ENCODE measurements at regions not wholly inside any gene's neighbourhood (a gene's known extent, or its start where the extent isn't known, plus 50 kb on each side); places are given as distances from the start of the nearest gene placed in this dataset.

- TF ChIP-seq CTCF (IDR thresholded peaks at IDR 0.05; ENCODE audit: extremely low read depth, low read depth, low read length) = no peak
- Histone ChIP-seq H3K4me3 (ENCODE audit: insufficient read depth, low read length) (no peak overlapping the region), H3K36me3 (ENCODE audit: insufficient read depth, low read length) (no peaks in the 10 kb centered on the region), H3K79me2 (ENCODE audit: insufficient read depth, low read length) (no peaks in the 10 kb centered on the region), H3K27ac (ENCODE audit: low read depth, low read length) (no peak overlapping the region), H3K4me2 (ENCODE audit: insufficient read depth, low read length) (no peak overlapping the region), H3K9me3 (ENCODE audit: low read depth, low read length) (no peaks in the 10 kb centered on the region), H3K27me3 (ENCODE audit: insufficient read depth, low read length) (no peaks in the 10 kb centered on the region), H2AFZ (ENCODE audit: low read length) (no peak overlapping the region), H4K20me1 (ENCODE audit: insufficient read depth, low read length) (no peaks in the 10 kb centered on the region), H3K4me1 (ENCODE audit: insufficient read depth, low read length) (no peaks in the 10 kb centered on the region)
- peak; percentile 60 for DNase-seq (ENCODE audit: insufficient read length, low spot score, missing footprints)
Measured at GRCh38 chr4:173713026-173713425, 183.0 kb upstream of the HAND2 start.

- no peak for TF ChIP-seq CTCF (IDR thresholded peaks at IDR 0.05; ENCODE audit: extremely low read depth, low read depth, low read length)
- no peak overlapping the region for H2AFZ ChIP-seq (ENCODE audit: low read length)
Measured at GRCh38 chr4:173707658-173708419, 177.8 kb upstream of the HAND2 start.

GRCh38 chr4:173704201-173704600, 174.2 kb upstream of the HAND2 start:
- H3K27me3 ChIP-seq (ENCODE audit: insufficient read depth, low read length) = no peaks in the 10 kb centered on the region
- H3K4me2 ChIP-seq (ENCODE audit: insufficient read depth, low read length) = no peak overlapping the region
- no peak for TF ChIP-seq CTCF (IDR thresholded peaks at IDR 0.05; ENCODE audit: extremely low read depth, low read depth, low read length)
- H4K20me1 ChIP-seq (ENCODE audit: insufficient read depth, low read length) = no peaks in the 10 kb centered on the region
- no peak overlapping the region for H2AFZ ChIP-seq (ENCODE audit: low read length)
- no peaks in the 10 kb centered on the region for H3K9me3 ChIP-seq (ENCODE audit: low read depth, low read length)
- no peak overlapping the region for H3K4me3 ChIP-seq (ENCODE audit: insufficient read depth, low read length)
- H3K79me2 ChIP-seq (ENCODE audit: insufficient read depth, low read length) = no peaks in the 10 kb centered on the region
- H3K4me1 ChIP-seq (ENCODE audit: insufficient read depth, low read length) = no peaks in the 10 kb centered on the region
- DNase-seq (ENCODE audit: insufficient read length, low spot score, missing footprints) = no peak
- no peak overlapping the region for H3K27ac ChIP-seq (ENCODE audit: low read depth, low read length)
- no peaks in the 10 kb centered on the region for H3K36me3 ChIP-seq (ENCODE audit: insufficient read depth, low read length)

More at GRCh38 chr4:173707658-173708419, 177.8 kb upstream of the HAND2 start:
- Histone ChIP-seq H3K4me1 (ENCODE audit: insufficient read depth, low read length) (no peaks in the 10 kb centered on the region), H3K4me3 (ENCODE audit: insufficient read depth, low read length) (no peak overlapping the region), H3K36me3 (ENCODE audit: insufficient read depth, low read length) (no peaks in the 10 kb centered on the region), H3K9me3 (ENCODE audit: low read depth, low read length) (no peaks in the 10 kb centered on the region), H3K79me2 (ENCODE audit: insufficient read depth, low read length) (no peaks in the 10 kb centered on the region), H3K27me3 (ENCODE audit: insufficient read depth, low read length) (no peaks in the 10 kb centered on the region), H3K4me2 (ENCODE audit: insufficient read depth, low read length) (no peak overlapping the region), H4K20me1 (ENCODE audit: insufficient read depth, low read length) (no peaks in the 10 kb centered on the region), H3K27ac (ENCODE audit: low read depth, low read length) (no peak overlapping the region)
- peak; percentile 21 for DNase-seq (ENCODE audit: insufficient read length, low spot score, missing footprints)

GRCh38 chr4:173703021-173703420, 173.0 kb upstream of the HAND2 start:
- H2AFZ ChIP-seq (ENCODE audit: low read length) = no peak overlapping the region
- no peak overlapping the region for H3K4me2 ChIP-seq (ENCODE audit: insufficient read depth, low read length)
- H3K4me3 ChIP-seq (ENCODE audit: insufficient read depth, low read length) = no peak overlapping the region
- no peak for TF ChIP-seq CTCF (IDR thresholded peaks at IDR 0.05; ENCODE audit: extremely low read depth, low read depth, low read length)
- H3K27me3 ChIP-seq (ENCODE audit: insufficient read depth, low read length) = no peaks in the 10 kb centered on the region
- no peaks in the 10 kb centered on the region for H4K20me1 ChIP-seq (ENCODE audit: insufficient read depth, low read length)
- DNase-seq (ENCODE audit: insufficient read length, low spot score, missing footprints) = no peak
- H3K79me2 ChIP-seq (ENCODE audit: insufficient read depth, low read length) = no peaks in the 10 kb centered on the region
- no peaks in the 10 kb centered on the region for H3K4me1 ChIP-seq (ENCODE audit: insufficient read depth, low read length)
- H3K36me3 ChIP-seq (ENCODE audit: insufficient read depth, low read length) = no peaks in the 10 kb centered on the region
- no peak overlapping the region for H3K27ac ChIP-seq (ENCODE audit: low read depth, low read length)
- H3K9me3 ChIP-seq (ENCODE audit: low read depth, low read length) = no peaks in the 10 kb centered on the region
